ENCODE measurements at regions not wholly inside any gene's neighbourhood (a gene's known extent, or its start where the extent isn't known, plus 50 kb on each side); places are given as distances from the start of the nearest gene placed in this dataset.

- Mint-ChIP-seq H3K36me3 (ENCODE audit: low read depth) (no peaks in the 10 kb centered on the region), H3K27ac (no peak overlapping the region), H3K9me3 (no peaks in the 10 kb centered on the region), H3K27me3 (peaks cover 65% of the 10 kb centered on the region), H3K4me1 (ENCODE audit: low read depth) (no peaks in the 10 kb centered on the region), H3K4me3 (no peak overlapping the region)
- H3K27me3 ChIP-seq (ENCODE audit: control insufficient read depth in 1 of 2, insufficient read depth in 2 of 2, low read length in 2 of 2), result peaks cover 9 to 10% of the 10 kb centered on the region in 2 experiments
- no peaks in the 10 kb centered on the region for H3K4me1 ChIP-seq (ENCODE audit: insufficient read depth, low read length)
- ATAC-seq (ENCODE audit: poor library complexity), result no peak
- ChIA-PET POLR2A (no interaction called here), CTCF (interaction anchor here (0.6 to 0.7 kb wide), 2 partner anchors 58 to 312 kb away, joined by 3 read pairs; partner anchors contain the start of gene TMEM260)
- DNase-seq, result no peak
- TF ChIP-seq CTCF (IDR thresholded peaks at IDR 0.05), result no peak
- H3K36me3 ChIP-seq (ENCODE audit: insufficient read depth, low read length), result no peaks in the 10 kb centered on the region
- H3K9me3 ChIP-seq (ENCODE audit: control insufficient read depth in 1 of 2, insufficient read depth in 1 of 2, low read length in 2 of 2), result no peaks in the 10 kb centered on the region
- intact Hi-C loops (cut with DNase I, micrococcal nuclease), result no loop called here
- H3K4me3 ChIP-seq (ENCODE audit: low read length), result no peak overlapping the region
- H3K27ac ChIP-seq (ENCODE audit: low read depth in 1 of 2, low read length in 2 of 2), result no peak overlapping the region
Observed at GRCh38 chr14:56891226-56891625, 80.9 kb upstream of the OTX2 start.

GRCh38 chr14:56889705-56890104 lies 79.4 kb upstream of the OTX2 start:
- no peak overlapping the region for H3K4me3 Mint-ChIP-seq
- no peak overlapping the region for H3K27ac Mint-ChIP-seq
- intact Hi-C loops (cut with DNase I, micrococcal nuclease), result no loop called here

GRCh38 chr14:56888274-56888673 lies 78.0 kb upstream of the OTX2 start:
- ATAC-seq (ENCODE audit: poor library complexity) (no peak), DNase-seq (no peak)
- no peak for TF ChIP-seq CTCF (IDR thresholded peaks at IDR 0.05)
- H3K4me1 Mint-ChIP-seq (ENCODE audit: low read depth), result no peaks in the 10 kb centered on the region
- intact Hi-C loops (cut with DNase I, micrococcal nuclease), result no loop called here
- H3K27ac Mint-ChIP-seq, result no peak overlapping the region
- H3K27me3 ChIP-seq (ENCODE audit: control insufficient read depth in 1 of 2, insufficient read depth in 2 of 2, low read length in 2 of 2), result peaks cover 0 to 9% of the 10 kb centered on the region in 2 experiments
- H3K36me3 ChIP-seq (ENCODE audit: insufficient read depth, low read length), result no peaks in the 10 kb centered on the region
- CTCF ChIA-PET, result no interaction called here
- no peaks in the 10 kb centered on the region for H3K9me3 ChIP-seq (ENCODE audit: control insufficient read depth in 1 of 2, insufficient read depth in 1 of 2, low read length in 2 of 2)
- no peaks in the 10 kb centered on the region for H3K9me3 Mint-ChIP-seq
- H3K4me1 ChIP-seq (ENCODE audit: insufficient read depth, low read length), result no peaks in the 10 kb centered on the region
- H3K27ac ChIP-seq (ENCODE audit: low read depth in 1 of 2, low read length in 2 of 2), result no peak overlapping the region
- peaks cover 58% of the 10 kb centered on the region for H3K27me3 Mint-ChIP-seq
- H3K4me3 ChIP-seq (ENCODE audit: low read length), result no peak overlapping the region
- H3K36me3 Mint-ChIP-seq (ENCODE audit: low read depth), result no peaks in the 10 kb centered on the region
- POLR2A ChIA-PET, result no interaction called here
- no peak overlapping the region for H3K4me3 Mint-ChIP-seq

More at GRCh38 chr14:56889705-56890104, 79.4 kb upstream of the OTX2 start:
- Mint-ChIP-seq H3K9me3 (no peaks in the 10 kb centered on the region), H3K27me3 (peaks cover 58% of the 10 kb centered on the region), H3K36me3 (ENCODE audit: low read depth) (no peaks in the 10 kb centered on the region), H3K4me1 (ENCODE audit: low read depth) (no peaks in the 10 kb centered on the region)
- TF ChIP-seq CTCF (IDR thresholded peaks at IDR 0.05), result no peak
- H3K4me1 ChIP-seq (ENCODE audit: insufficient read depth, low read length), result no peaks in the 10 kb centered on the region
- no peak for ATAC-seq (ENCODE audit: poor library complexity)
- no peak for DNase-seq
- no peaks in the 10 kb centered on the region for H3K36me3 ChIP-seq (ENCODE audit: insufficient read depth, low read length)
- ChIA-PET POLR2A (no interaction called here), CTCF (no interaction called here)
- H3K27me3 ChIP-seq (ENCODE audit: control insufficient read depth in 1 of 2, insufficient read depth in 2 of 2, low read length in 2 of 2), result peaks cover 7 to 9% of the 10 kb centered on the region in 2 experiments
- H3K27ac ChIP-seq (ENCODE audit: low read depth in 1 of 2, low read length in 2 of 2), result no peak overlapping the region
- H3K9me3 ChIP-seq (ENCODE audit: control insufficient read depth in 1 of 2, insufficient read depth in 1 of 2, low read length in 2 of 2), result no peaks in the 10 kb centered on the region
- H3K4me3 ChIP-seq (ENCODE audit: low read length), result no peak overlapping the region

Data from CD4-positive, alpha-beta T cell (primary cell).